WI38 (cell line): ENCODE measurements at regions not wholly inside any gene's neighbourhood (a gene's known extent, or its start where the extent isn't known, plus 50 kb on each side); places are given as distances from the start of the nearest gene placed in this dataset.
A peak's percentile ranks its signal among the peaks of the same experiment; 100 is the strongest.

Experiments used
- H3K4me3 ChIP-seq: 2 replicates; pipeline ENCODE4 v1.5.1; 2011; ENCODE audit warnings: low read depth, mild to moderate bottlenecking, control low read depth, low read length
- CTCF ChIP-seq: IDR thresholded peaks from 2 replicates; pipeline ENCODE4 v1.5.1; 2012; ENCODE audit warnings: low read depth, mild to moderate bottlenecking, control low read depth, low read length

GRCh38 chr12:93176165-93176564, 201.6 kb upstream of the NUDT4 start:
- TF ChIP-seq CTCF = no peak

GRCh38 chr12:93176610-93177126, 201.1 kb upstream of the NUDT4 start:
- TF ChIP-seq CTCF = no peak
- peak overlapping the region; percentile 17; the same call in 1 of the 2 replicates for H3K4me3 ChIP-seq

More at GRCh38 chr12:93176165-93176564, 201.6 kb upstream of the NUDT4 start:
- H3K4me3 ChIP-seq = no peak overlapping the region; the same call in 1 of the 2 replicates

- H3K4me3 ChIP-seq = no peak overlapping the region
- no peak for TF ChIP-seq CTCF
These were observed 200.2 kb upstream of the NUDT4 start for GRCh38 chr12:93177208-93178153.

GRCh38 chr12:93178154-93178878, 199.4 kb upstream of the NUDT4 start:
- no peak for TF ChIP-seq CTCF

GRCh38 chr12:93179792-93180191, 197.9 kb upstream of the NUDT4 start:
- TF ChIP-seq CTCF = no peak
- no peak overlapping the region for H3K4me3 ChIP-seq

More at GRCh38 chr12:93178154-93178878, 199.4 kb upstream of the NUDT4 start:
- H3K4me3 ChIP-seq = no peak overlapping the region

GRCh38 chr12:93180566-93180965, 197.2 kb upstream of the NUDT4 start:
- no peak for TF ChIP-seq CTCF
- no peak overlapping the region for H3K4me3 ChIP-seq
